Activated CD4-positive, alpha-beta T cell treated with anti-CD3 and anti-CD28 coated beads, Interleukin-10, Interleukin-2, amounts not matched to agents 100 ng/mL and 50 ng/mL, durations not matched to agents 16 hours and 8 hours (primary cell): ENCODE measurements at regions not wholly inside any gene's neighbourhood (a gene's known extent, or its start where the extent isn't known, plus 50 kb on each side); places are given as distances from the start of the nearest gene placed in this dataset.
"Not testable (repeated sequence)": the region's sequence is repeated elsewhere in the genome, so short reads cannot be mapped to it uniquely, and the experiment has no call there.

Source experiments
- DNase-seq: peaks from one replicate; pipeline ENCODE4 v3.0.0-alpha.2; 2020

DNA sequence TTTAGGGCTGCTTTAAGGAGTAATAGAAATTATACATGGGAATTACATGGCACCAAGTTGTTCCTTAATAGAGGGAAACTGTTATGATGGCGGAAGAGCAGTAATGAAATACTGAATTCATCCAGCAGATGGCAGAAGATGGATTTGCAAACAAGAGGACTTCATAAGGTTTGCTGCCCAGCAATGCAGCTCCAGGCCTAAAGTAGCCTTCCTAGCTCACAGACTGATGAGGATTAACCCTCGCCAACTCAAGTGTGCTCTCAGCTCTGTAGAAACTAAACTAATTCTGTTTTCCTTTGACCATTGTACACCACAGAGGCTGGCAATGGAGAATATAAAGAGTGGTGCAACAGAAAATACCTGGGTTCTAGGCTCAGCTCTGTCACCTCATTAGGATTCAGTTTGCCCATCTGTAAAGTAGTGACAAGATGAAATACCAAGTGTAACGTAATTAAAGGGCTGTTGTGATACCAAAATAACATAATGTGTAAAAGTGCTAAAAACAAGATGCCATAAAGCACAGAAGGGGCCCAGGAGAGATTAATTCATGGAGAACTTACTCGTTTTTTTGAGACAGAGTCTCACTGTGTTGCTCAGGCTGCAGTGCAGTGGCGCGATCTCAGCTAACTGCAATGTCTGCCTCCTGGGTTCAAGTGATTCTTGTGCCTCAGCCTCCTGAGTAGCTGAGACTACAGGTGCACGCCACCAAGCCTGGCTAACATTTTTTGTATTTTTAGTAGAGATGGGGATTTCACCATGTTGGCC is 102.4 kb upstream of the SERBP1 start:
- peak; percentile 41 for DNase-seq

DNA sequence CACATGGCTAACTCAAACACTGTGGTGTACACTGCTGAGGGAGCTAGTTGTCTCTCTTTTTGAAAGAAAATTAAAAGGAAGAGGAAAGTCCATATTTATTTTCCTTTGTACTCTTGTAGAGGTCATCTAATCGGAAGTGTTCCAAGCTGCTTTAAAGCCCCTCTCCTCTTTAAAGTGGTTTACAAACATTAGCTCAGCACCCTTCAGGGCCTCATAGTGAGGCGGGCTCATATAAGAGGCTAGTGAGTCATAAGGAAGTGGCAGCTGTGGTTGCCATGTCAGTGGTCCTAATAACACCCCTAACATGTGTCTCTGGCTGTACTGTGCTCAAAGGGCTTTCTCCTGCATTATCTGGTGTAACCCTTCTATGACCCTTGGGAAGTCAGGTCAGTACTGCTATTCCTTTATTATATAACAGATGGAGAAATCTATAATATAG is 104.4 kb upstream of the SERBP1 start:
- no peak for DNase-seq

DNA sequence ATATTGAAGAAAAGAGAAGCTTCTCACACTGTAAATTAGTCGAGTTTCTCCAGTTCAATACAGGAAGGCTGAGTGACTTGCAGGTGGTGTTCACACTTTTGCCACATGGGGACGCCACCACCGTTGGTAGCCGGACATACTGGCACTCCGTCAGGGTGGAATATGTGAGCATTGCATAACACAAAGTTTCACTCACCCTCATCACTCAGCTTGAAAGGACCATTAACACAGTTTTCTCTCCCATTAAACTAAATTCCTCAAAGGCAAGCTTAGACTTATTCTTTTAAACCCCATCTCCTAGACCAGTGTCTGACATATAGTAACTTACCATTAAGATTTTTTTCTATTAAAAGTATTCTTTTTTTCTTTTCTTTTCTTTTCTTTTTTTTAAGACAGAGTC is 105.3 kb upstream of the SERBP1 start:
- peak; percentile 61 for DNase-seq

DNA sequence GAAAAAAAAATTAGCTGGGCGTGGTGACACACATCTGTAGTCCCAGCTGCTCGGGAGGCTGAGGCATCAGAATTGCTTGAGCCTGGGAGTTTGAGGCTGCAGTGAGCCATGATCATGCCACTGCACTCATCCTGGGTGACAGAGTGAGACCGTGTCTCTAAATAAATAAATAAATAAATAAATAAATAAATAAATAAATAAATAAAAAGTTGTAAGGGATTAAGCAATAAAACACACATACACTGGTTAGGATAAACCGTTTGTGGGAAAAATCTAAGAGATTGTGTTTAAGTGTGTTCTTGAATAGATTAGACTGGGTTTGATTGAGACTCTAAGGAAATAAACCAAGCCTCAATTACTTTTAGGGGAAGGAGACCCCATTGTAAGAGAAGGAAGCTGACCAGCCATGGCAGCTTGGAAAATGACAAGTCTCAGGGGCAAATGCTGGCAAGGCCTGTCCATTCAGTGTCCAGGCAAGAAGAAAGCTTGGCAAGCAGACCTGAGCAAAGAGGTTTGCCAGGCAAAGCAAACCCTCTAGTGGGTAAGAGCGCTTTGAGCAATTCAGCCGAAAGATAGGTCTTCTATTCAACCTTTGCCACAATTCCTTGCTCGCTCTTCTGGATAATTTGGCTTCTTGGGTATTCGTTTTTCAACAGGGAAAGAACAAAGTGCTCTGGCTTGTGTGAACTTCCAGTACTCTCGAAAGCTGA is 106.9 kb upstream of the SERBP1 start:
- no peak for DNase-seq

DNA sequence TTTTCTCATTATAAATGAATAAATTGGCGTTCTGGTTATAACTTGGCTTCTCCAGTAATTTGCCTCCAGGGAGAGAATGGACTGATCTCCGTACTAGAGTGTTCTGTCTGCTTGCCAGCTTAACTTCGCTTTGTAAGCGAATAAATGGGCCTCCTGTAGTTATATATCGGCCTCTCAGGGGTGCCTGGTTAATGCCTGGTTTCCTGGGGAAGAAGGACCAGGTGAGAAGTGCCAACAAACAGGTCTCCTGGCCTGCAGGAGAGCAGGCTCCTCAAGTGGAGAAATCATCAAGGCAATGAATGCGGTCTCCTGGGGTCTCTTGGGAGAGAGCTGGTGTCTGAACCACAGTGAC is 107.4 kb upstream of the SERBP1 start:
- no peak for DNase-seq

DNA sequence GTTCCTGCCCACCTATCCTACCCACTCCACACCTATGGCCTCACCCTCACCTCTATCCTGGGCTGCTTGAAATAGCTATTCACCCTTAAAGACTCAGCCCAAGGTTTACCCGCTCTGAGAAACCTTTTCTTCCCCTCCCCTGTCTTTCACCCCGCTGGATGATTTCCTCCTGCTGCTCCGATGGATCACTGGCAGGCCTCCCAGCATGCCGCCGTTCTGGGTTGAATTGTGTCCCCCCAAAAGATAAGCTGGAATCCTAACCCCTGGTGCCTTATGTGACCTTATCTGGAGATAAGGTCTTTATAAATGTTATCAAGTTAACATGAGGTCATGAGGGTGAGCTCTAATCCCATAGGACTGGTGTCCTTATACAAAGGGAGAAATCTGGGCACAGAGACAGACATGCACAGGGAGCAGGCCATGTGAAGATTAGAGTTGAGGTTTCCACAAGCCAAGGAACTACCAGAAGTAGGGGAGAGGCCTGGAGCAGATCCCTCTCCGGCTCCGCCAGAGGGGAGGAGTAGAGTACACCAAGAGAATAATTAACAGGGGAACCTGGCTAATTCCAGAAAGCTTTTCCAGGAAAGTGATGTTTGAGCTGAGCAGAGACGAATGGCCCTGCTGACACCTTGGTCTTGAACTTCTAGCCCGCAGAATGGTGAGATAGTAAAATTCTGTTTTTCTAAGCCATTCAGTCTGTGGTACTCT is 110.0 kb upstream of the SERBP1 start:
- DNase-seq, result no peak

DNA sequence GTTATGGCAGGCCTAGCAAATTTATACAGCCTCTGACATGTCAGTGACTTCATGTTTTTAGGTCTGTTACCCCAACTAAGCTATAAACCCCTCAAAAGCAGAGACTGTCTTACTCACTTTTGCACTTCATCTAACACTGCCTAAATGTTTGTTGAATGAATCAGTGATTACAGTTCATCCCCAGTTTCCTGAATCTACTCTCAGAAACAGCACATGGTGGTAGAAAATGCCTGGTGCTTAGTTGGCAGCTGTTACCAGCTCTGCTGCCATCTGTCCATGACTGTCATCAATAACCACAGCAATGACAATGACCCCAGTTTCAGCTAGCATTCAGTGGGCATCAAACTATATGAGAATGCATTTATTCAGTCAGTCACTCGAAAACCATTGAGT is 110.5 kb upstream of the SERBP1 start:
- no peak for DNase-seq

DNA sequence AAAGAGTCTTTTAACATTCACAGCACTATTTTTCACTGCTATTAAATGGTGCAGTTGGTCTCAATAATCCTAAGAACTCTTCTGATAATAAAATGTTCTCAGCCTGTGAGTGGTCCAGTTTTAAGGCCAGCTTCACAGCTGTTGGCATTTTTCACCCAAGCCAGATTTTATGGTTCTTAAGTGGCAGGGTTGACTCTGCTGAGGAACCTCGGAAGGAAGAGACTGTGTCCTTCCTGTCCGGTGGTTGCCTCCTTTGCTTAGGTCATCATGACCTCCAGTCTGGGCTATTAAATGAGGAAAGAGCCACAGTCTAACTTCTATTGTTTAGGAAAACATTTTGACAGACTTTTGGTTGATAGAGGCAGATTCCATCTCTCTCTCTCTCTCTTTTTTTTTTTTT is 112.5 kb upstream of the SERBP1 start:
- no peak for DNase-seq

DNA sequence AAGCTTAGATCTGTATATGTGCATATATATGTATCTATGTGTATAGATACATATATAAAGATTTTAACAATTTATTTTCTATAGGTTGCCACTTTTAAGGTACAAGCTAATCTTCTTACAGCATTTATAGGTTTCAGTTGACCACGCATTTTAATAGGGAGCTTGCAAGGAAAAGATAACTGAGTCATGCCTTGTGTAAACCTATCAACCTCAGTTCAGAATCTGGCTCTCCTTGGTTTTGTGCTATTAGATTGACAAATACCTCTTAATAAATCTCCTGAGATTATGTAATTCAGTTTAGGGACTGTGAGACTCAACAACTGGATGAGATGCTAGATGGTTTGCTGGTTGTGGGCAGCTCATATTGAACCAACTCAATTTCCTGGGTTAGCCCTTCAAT is 114.7 kb upstream of the SERBP1 start:
- no peak for DNase-seq

DNA sequence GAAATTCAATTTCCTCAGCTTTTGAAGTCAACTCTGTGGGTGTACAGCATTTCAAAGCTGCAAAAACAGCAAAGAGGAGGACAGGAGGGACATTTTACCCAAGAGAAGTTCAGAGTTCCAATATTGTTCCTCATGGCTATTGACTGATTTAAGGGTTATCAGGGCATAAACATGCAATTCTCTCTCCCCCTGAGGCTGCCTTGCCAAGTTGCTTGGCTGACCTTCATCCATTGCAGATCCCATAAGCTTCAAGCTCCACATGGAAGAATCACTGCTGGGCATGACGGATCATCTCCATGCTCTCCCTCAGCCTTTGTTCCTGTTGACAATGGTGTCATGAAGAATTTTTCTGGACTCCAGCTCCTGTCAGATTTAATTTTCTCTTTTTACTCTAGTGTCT is 115.2 kb upstream of the SERBP1 start:
- no peak for DNase-seq

DNA sequence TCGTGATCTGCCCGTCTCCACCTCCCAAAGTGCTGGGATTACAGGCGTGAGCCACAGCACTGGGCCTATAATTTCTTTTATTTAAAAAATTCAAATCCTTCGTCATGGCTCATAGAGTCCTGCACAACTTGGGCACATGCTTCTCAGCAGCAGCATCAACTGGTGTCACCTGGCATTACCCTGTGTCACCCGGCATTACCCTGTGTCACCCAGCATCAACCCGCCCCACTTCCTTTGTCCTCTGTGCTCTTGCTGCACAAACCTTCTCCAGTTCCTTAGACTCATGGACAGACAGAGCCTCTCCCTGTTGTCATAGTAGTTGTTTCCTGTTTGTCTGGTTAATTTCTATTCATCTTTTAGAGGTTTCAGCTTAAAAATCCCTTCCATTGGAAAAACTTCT is 121.2 kb upstream of the SERBP1 start:
- DNase-seq, result no peak

DNA sequence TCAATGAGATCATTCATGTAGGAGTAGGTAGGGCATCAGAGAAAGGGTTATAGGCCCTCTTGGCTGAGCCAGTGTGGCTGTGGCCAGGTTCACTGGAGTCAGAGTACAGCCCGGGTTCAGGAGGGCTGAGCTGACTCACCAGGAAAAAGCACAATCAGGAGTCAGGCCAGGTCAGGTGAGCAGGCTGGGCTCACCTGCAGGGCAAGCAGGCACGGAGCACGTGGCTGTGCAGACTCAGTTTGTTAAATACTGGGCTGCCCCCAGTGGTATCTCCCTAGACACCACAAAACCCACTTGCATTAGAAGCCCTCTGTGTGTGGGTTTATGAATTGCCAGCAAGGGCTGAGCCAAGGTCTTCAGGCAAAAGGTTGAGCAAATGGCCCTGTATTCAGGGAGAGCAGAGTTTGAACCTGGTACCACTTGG is 122.1 kb upstream of the SERBP1 start:
- DNase-seq, result no peak

DNA sequence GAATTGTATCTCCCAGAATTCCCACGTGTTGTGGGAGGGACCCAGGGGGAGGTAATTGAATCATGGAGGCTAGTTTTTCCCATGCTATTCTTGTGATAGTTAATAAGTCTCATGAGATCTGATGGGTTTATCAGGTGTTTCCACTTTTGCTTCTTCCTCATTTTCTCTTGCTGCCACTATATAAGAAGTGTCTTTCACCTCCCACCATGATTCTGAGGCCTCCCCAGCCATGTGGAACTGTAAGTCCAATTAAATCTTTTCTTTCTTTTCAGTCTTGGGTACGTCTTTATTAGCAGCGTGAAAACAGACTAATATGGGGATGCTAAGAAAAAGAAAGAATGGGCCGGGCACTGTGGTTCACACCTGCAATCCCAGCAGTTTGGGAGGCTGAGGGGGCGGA is 124.0 kb upstream of the SERBP1 start:
- not testable (repeated sequence) for DNase-seq

DNA sequence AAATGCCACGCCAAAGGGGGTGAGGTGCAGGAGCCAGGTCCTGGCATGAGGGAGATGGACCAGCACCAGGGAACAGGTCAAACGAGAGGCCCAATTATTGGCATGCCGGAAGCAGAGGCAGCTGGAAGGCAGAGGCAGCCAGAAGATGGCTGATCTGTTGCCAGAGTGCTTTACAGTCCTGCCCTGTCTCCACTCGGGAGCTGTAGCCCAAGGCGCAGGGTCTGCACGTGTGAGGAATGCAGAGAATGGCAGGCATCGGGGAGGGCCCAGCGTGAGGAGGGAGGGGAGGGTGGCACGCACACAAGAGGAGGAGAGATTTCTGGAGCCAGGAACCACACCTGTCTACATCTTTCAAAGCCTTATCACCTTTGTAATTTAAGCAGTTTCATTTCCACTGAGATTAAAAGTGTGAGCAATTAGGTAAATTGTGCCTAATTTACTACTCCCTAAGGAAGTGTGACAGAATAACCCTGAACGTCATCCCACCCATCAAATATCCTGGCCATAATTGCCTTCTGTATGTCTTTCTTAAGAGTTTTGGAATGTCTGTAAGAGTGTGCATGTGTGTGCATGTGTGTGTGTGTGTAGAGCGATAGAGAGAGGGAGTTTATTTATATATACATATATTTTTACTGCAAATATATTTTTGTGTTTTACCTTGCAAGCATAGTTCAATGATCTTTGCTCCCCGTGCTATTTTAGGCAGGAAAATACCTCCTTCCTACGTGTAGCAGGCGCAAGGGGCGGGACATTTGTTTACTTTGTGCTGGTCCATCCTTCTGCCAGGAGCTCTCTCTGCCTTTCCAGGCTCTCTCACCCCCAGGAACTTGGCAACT is 125.5 kb upstream of the SERBP1 start:
- DNase-seq, result no peak

DNA sequence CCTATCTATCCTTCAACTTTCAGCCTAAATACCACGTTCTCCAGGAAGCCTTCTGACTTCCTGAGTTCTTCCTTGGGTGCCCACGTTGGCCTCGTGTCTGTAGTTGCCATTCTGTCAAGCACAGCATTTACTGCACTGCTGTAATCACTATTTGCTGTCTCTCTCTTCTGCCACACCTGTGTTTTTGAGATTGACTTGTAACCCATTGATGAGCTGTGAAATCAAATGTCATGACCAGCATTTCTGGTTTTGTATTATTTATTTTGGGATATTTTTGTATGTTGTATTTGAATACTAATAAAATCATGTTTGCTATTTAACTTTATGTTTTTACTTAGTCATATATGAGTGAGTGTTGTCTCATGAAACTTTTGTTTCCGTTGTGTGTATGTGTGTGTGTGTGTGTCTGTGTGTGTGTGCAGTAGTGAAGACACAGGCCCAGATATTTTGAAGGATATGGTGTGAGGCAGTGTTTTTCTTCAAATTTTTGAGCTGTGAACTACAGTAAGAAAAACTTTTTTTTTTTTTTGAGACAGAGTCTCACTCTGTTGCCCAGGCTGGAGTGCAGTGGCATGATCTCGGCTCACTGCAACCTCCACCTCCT is 126.2 kb upstream of the SERBP1 start:
- DNase-seq, result no peak

DNA sequence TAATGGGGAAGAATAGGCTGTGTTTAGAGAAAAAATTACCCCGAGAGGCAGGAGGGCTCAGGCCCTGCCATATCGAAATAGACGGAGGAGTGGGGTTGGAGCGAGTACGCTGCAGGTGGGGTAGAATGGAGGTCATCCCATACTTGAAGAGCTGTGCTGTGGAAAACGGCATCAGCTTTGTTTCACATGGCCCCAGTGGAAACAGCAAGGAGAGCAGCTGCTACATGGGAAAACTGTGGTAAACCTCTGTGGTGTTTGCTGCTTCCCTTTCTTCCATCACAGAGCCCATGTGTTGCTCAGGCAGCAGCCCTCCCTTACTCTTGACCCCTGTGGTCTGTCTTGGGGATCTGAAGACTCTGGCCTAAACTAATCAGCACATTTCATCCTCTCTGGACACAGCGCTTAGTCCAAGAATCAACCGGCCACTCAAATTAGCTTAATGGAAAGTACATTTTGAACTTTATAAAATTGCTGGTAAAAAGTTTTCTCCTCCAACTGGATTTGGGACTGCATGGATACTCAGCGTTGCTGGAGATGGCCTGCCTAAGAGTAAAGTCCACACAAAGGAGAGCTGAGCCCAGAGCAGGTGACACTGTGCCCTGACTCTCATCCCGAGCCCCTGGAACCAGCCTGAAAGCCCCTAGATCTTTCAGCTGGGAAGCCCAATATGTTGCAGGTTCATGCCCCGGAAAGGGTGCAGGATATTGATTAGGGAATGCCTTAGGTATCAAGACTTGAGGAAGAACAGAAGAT is 127.1 kb upstream of the GADD45A start:
- DNase-seq, result no peak

DNA sequence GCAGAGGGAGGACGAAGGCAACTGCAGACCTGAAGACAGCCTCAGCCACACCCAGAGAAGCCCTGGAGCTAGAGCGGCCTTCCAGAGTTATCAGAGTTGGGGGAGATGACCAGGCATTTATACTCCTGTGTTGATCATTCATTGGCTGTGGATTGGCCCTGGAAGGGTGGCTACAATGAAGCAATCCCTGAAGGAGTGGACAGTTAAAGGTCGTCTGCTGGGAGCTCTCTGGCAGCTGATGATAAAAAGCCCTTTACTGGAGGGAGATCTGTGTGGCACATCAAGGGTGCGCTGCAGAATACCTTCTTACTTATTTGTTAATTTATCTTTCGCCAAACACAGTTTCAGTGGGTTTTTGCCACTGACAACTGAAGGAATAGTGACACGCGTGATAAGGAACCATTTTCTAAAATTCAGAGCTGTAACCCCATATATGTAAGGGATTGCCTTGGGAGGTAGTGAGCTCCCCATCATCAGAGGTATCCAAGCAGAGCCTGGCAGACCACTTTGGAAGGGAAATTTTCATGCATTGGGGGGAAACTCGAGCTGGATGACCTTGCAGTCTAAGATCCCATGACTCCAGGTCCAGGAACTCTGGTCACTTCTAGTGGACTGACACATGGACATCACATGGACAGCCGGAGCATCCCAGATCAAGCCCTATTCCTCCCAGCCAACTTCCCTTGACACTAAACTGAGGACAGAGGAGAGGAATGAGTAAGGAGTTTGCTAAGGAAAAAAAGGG is 126.4 kb upstream of the GADD45A start:
- DNase-seq, result no peak

DNA sequence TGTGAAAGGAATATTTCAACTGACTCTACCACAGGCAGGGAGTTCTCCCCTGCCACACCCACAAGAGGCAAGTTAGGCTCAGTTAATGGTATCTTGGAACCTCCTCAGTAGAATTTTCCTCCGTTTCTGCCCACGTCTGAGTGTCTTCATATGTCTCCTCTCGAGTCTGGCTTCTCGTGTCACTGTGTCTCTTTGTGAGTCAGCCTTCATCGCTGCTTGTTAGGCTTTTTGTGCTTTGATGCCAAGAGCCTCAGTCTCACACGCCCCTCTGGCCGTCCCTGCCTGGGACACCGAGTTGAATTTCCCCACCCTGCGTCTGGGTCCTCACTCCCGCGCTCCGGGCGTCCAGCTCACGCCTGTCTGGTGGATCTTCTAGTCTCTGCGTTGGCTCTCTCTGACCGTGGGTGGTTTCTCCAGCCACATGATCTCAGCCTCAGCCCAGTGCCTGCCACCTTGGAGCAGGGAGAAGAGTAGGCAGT is 125.7 kb upstream of the GADD45A start:
- DNase-seq, result no peak

DNA sequence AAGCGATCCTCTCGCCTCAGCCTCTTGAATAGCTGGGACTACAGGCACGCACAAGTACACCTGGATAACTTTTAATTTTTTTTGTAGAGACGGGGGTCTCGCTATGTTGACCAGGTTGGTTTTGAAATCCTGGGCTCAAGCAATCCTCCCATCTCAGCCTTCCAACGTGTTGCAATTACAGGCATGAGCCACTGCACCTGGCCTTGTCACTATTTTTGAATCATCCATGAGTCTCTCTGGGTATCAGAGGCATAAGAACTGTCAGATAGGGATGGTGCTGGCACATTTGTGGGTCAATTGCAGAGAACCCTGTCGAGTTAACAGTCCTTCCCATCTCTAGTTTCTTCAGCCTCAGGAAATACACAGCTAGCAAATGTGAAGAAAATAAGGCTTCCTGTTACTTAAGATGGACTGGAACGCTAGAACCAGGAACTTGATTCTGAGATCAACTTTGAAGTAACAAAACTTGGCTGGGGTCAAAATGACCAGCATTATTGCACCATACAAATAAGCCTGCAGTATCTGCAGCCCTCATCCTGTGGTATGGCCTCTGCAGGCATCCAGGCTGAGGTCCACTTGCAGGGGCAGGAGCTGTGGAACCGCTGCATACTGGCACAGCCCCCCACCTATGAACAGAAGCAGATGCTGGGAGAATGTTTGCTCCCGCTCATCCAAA is 124.3 kb upstream of the GADD45A start:
- DNase-seq, result no peak

DNA sequence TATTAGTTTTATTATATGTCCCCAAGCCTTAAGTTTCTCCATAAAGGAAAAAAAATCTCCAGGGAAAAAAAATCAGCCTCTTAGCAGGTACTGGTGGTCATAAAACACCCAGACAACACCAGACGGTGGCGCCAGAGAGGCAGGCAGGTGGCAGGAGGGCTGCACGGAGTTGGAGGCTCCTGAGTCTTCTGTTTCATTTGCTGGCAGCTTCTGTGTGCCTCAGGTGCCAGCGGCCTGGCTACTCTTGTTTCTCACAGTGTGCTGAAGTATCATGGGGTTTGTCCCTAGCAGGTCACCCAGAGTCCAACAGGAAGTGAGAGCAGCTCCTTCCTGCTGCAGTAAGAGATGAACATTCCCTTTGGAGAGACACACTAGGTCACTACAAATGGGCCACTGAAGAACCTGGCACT is 123.3 kb upstream of the GADD45A start:
- DNase-seq, result peak; percentile 85
